ENCODE measurements at regions not wholly inside any gene's neighbourhood (a gene's known extent, or its start where the extent isn't known, plus 50 kb on each side); places are given as distances from the start of the nearest gene placed in this dataset.

DNA sequence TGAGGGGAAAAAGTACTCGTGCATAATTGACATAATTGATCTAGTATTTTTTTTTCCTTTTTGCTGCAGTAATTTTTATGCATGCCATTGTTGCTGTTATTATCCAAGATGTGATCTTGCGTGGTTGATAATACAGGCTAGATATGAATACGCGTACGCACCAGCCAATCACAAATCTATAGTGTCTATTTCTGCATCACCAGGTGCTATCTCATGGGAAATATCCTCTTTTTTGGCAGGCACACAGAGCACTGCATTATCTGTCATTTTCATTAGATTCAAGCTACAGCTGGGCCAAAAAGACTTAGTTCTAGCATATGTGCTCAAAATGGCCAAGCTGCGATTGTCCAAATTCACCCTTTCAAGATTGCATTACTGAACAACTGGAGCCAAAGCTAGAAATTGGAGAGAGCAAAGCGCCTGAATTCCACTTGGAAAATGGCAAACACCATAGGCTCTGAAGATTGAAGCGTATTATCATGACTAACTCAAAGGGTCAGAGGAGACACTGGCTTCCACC is 181.1 kb downstream of the TSHZ3 start:
- no peaks in the 10 kb centered on the region for H4K20me1 ChIP-seq (ENCODE audit: control insufficient read depth, extremely low read depth, insufficient read depth, low read length)
- no peak overlapping the region for H2AFZ ChIP-seq (ENCODE audit: low read length)
- no peak for TF ChIP-seq EZH2 (IDR thresholded peaks at IDR 0.05; ENCODE audit: low read length, missing control alignments)
- TF ChIP-seq, protein P1, sequence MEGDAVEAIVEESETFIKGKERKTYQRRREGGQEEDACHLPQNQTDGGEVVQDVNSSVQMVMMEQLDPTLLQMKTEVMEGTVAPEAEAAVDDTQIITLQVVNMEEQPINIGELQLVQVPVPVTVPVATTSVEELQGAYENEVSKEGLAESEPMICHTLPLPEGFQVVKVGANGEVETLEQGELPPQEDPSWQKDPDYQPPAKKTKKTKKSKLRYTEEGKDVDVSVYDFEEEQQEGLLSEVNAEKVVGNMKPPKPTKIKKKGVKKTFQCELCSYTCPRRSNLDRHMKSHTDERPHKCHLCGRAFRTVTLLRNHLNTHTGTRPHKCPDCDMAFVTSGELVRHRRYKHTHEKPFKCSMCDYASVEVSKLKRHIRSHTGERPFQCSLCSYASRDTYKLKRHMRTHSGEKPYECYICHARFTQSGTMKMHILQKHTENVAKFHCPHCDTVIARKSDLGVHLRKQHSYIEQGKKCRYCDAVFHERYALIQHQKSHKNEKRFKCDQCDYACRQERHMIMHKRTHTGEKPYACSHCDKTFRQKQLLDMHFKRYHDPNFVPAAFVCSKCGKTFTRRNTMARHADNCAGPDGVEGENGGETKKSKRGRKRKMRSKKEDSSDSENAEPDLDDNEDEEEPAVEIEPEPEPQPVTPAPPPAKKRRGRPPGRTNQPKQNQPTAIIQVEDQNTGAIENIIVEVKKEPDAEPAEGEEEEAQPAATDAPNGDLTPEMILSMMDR (conservative IDR thresholded peaks at IDR 0.05 in 1 of 2, IDR thresholded peaks at IDR 0.05 in 1 of 2; ENCODE audit: low read depth in 1 of 2, low read length in 2 of 2), result no peak
- H3K4me1 ChIP-seq (ENCODE audit: control insufficient read depth, extremely low read depth, insufficient read depth, low read length), result no peaks in the 10 kb centered on the region
- no peak for DNase-seq (ENCODE audit: low read depth in 2 of 2)
- H3K9me3 ChIP-seq (ENCODE audit: control insufficient read depth, insufficient read depth, low read depth, low read length), result no peaks in the 10 kb centered on the region
- H3K36me3 ChIP-seq (ENCODE audit: control insufficient read depth, insufficient read depth, low read length), result no peaks in the 10 kb centered on the region
- no peak overlapping the region for H3K27ac ChIP-seq (ENCODE audit: insufficient read depth, low read length)
- no peaks in the 10 kb centered on the region for H3K27me3 ChIP-seq (ENCODE audit: control insufficient read depth, insufficient read depth, low read length)
- no peak overlapping the region for H3K4me2 ChIP-seq (ENCODE audit: extremely low read depth, insufficient read depth, low read length)
- H3K4me3 ChIP-seq (replicated peaks in 1 of 4; ENCODE audit: control extremely low read depth in 1 of 4, insufficient read depth in 1 of 4, low read depth in 3 of 4, low read length in 4 of 4), result no peak overlapping the region
- no peak overlapping the region for H3K9ac ChIP-seq (ENCODE audit: insufficient read depth, low read length)
- no peaks in the 10 kb centered on the region for H3K79me2 ChIP-seq (ENCODE audit: control insufficient read depth, insufficient read depth, low read length)

DNA sequence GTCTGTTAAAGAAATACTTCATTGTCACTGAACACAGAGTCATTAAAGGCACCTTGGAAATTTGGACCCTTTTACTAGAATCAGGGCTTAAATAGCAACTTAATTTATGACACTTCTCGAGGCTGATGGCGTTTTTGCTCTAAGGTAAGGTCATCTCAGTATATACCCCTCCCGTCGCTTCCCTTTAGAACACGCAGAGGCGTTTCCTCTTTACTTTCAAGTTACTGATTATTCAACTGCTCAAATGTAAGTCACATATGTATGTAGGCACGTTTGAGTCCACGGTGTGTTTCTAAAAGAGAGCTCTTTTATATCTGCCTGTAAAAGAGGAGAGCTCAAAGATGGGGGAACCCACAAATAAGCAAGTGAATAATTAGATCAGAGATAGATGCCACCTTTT is 181.5 kb downstream of the TSHZ3 start:
- Histone ChIP-seq H3K9ac (ENCODE audit: insufficient read depth, low read length) (no peak overlapping the region), H3K79me2 (ENCODE audit: control insufficient read depth, insufficient read depth, low read length) (no peaks in the 10 kb centered on the region), H3K4me2 (ENCODE audit: extremely low read depth, insufficient read depth, low read length) (no peak overlapping the region), H3K36me3 (ENCODE audit: control insufficient read depth, insufficient read depth, low read length) (no peaks in the 10 kb centered on the region), H2AFZ (ENCODE audit: low read length) (no peak overlapping the region), H3K4me3 (replicated peaks in 1 of 4; ENCODE audit: control extremely low read depth in 1 of 4, insufficient read depth in 1 of 4, low read depth in 3 of 4, low read length in 4 of 4) (no peak overlapping the region), H3K9me3 (ENCODE audit: control insufficient read depth, insufficient read depth, low read depth, low read length) (no peaks in the 10 kb centered on the region), H3K4me1 (ENCODE audit: control insufficient read depth, extremely low read depth, insufficient read depth, low read length) (no peaks in the 10 kb centered on the region), H3K27ac (ENCODE audit: insufficient read depth, low read length) (no peak overlapping the region), H4K20me1 (ENCODE audit: control insufficient read depth, extremely low read depth, insufficient read depth, low read length) (no peaks in the 10 kb centered on the region), H3K27me3 (ENCODE audit: control insufficient read depth, insufficient read depth, low read length) (no peaks in the 10 kb centered on the region)
- TF ChIP-seq, protein P1 (conservative IDR thresholded peaks at IDR 0.05 in 1 of 2, IDR thresholded peaks at IDR 0.05 in 1 of 2; ENCODE audit: low read depth in 1 of 2, low read length in 2 of 2), result no peak
- TF ChIP-seq EZH2 (IDR thresholded peaks at IDR 0.05; ENCODE audit: low read length, missing control alignments), result no peak
- no peak for DNase-seq (ENCODE audit: low read depth in 2 of 2)

DNA sequence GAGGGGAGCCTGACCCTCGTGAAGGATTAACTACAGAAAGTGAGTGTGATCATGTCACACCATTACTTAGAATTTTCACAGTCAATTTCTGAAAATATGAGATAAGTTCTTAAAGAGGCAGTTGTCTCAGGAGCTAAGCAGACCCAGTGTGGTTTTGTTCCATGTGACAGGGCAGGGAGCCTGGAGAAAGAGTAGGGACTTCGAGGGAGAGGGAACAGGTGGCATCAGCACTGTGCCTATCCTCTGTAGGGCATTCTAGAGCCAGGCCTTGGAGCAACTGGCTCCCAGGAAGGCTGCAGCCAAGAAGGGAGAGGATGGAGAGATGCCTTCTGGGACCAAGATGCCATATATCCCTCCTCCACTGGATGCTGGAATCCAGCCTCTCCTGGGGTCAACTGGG is 183.0 kb downstream of the TSHZ3 start:
- TF ChIP-seq, protein P1 (conservative IDR thresholded peaks at IDR 0.05 in 1 of 2, IDR thresholded peaks at IDR 0.05 in 1 of 2; ENCODE audit: low read depth in 1 of 2, low read length in 2 of 2), result no peak
- no peak for TF ChIP-seq EZH2 (IDR thresholded peaks at IDR 0.05; ENCODE audit: low read length, missing control alignments)
- no peak overlapping the region for H2AFZ ChIP-seq (ENCODE audit: low read length)
- H3K9ac ChIP-seq (ENCODE audit: insufficient read depth, low read length), result no peak overlapping the region
- H4K20me1 ChIP-seq (ENCODE audit: control insufficient read depth, extremely low read depth, insufficient read depth, low read length), result no peaks in the 10 kb centered on the region
- H3K9me3 ChIP-seq (ENCODE audit: control insufficient read depth, insufficient read depth, low read depth, low read length), result no peaks in the 10 kb centered on the region
- H3K79me2 ChIP-seq (ENCODE audit: control insufficient read depth, insufficient read depth, low read length), result no peaks in the 10 kb centered on the region
- H3K27ac ChIP-seq (ENCODE audit: insufficient read depth, low read length), result no peak overlapping the region
- no peak overlapping the region for H3K4me2 ChIP-seq (ENCODE audit: extremely low read depth, insufficient read depth, low read length)
- no peak for DNase-seq (ENCODE audit: low read depth in 2 of 2)
- no peaks in the 10 kb centered on the region for H3K36me3 ChIP-seq (ENCODE audit: control insufficient read depth, insufficient read depth, low read length)
- H3K4me1 ChIP-seq (ENCODE audit: control insufficient read depth, extremely low read depth, insufficient read depth, low read length), result no peaks in the 10 kb centered on the region
- H3K4me3 ChIP-seq (replicated peaks in 1 of 4; ENCODE audit: control extremely low read depth in 1 of 4, insufficient read depth in 1 of 4, low read depth in 3 of 4, low read length in 4 of 4), result no peak overlapping the region
- no peaks in the 10 kb centered on the region for H3K27me3 ChIP-seq (ENCODE audit: control insufficient read depth, insufficient read depth, low read length)

All from fibroblast of lung (primary cell).